22Rv1 (cell line): ENCODE measurements at regions not wholly inside any gene's neighbourhood (a gene's known extent, or its start where the extent isn't known, plus 50 kb on each side); places are given as distances from the start of the nearest gene placed in this dataset.

ENCODE experiments used
- CTCF ChIP-seq: fragments of 450-650 bp; IDR thresholded peaks from 2 replicates; pipeline ENCODE4 v1.5.1; 2017; ENCODE audit warnings: mild to moderate bottlenecking
- ZFX ChIP-seq: fragments of 450-650 bp; IDR thresholded peaks from 2 replicates; pipeline ENCODE4 v1.6.1; 2017; ENCODE audit warnings: antibody characterized with exemption, borderline replicate concordance

DNA sequence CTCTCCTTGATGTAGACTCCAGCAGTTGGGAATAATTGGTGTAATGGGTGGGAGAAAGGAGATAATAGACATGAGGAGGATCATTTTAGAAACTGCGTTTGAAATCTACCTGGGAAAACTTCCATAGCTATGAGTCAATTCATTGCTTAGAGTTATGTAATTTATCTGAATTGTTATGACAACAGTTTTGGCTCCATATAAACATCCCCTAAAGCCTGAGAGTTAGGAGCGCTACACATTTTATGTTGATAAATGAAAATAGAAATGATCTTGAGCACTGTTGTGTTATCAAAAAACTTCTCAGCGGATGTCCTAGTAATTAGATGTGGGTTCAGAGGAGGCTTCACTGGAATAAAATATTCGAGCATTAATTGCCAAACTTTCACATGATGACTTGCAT is 573.4 kb downstream of the TSN start:
- no peak for TF ChIP-seq CTCF
- TF ChIP-seq ZFX: no peak
